Suppressor macrophage treated with lipopolysaccharide for 1 hour (primary cell): ENCODE measurements at regions not wholly inside any gene's neighbourhood (a gene's known extent, or its start where the extent isn't known, plus 50 kb on each side); places are given as distances from the start of the nearest gene placed in this dataset.
"Not testable (repeated sequence)": the region's sequence is repeated elsewhere in the genome, so short reads cannot be mapped to it uniquely, and the experiment has no call there.

Experiments used
- DNase-seq, 3 donors: peaks; one replicate each; pipeline ENCODE4 v3.0.0-alpha.2; 2020 to 2022

DNA sequence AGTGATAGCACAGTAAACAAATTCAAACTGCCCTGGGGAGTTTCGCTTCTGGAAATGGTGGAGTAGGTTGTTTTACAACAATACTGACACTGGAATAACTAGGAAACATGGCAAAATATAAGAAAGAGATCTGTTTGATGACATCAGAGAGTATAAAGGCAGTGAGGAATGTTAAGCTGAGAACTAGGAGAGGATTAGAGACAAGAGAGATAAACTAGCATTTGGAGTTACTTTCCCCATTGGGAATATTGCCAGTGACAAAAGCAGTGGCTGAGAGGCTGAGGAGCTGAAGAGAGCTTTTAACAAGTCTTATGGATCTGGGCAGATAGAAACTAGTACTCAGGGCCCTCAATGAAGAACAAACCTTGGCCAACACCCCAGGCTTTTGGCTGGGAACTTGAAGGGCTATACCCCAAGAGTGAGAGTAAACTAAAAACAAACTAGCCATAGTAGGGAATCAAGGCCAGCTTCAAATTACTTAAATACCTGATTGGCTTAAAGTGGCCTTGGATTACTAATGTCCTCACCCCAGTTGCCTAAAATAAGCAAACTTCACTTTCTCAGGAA, 280.4 kb downstream of the KLF13 start:
- DNase-seq, result no peak

DNA sequence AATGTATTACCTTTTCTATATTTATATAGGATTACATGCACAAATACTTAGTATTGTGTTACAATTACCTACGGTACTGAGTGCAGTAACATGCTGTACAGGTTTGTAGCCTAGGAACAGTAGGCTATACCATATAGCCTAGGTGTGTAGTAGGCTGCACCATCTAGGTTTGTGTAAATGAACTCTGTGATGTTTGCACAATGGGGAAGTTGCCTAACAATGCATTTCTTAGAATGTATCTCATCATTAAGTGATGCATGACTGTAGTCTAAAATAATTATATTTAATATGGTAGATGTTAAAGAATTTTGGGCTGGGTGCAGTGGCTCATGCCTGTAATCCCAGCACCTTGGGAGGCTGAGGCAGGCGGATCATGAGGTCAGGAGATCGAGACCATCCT, 281.0 kb downstream of the KLF13 start:
- DNase-seq, result peak in 1 of 3 donors; percentile 9

GRCh38 chr15:31609258-31609681, 282.6 kb downstream of the KLF13 start:
- DNase-seq, result peak; percentile 47 to 64 (median 47)

GRCh38 chr15:31609906-31610305, 283.3 kb downstream of the KLF13 start:
- DNase-seq, result peak in 2 of 3 donors; percentile 4 to 7

- no peak for DNase-seq
Observed at GRCh38 chr15:31615643-31616415, 289.2 kb downstream of the KLF13 start.

DNA sequence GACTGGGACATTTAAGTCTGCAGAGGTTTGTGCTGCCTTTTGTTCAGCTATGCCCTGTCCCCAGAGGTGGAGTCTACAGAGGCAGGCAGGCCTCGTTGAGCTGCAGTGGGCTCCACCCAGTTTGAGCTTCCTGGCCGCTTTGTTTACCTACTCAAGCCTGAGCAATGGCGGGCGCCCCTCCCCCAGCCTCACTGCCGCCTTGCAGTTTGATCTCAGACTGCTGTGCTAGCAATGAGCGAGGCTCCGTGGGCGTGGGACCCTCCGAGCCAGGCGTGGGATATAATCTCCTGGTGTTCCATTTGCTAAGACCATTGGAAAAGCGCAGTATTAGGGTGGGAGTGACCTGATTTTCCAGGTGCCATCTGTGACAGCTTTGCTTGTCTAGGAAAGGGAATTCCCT, 296.7 kb downstream of the KLF13 start:
- DNase-seq, result not testable (repeated sequence)

- not testable (repeated sequence) for DNase-seq
Observed at GRCh38 chr15:31624115-31624514, 297.5 kb downstream of the KLF13 start.

DNA sequence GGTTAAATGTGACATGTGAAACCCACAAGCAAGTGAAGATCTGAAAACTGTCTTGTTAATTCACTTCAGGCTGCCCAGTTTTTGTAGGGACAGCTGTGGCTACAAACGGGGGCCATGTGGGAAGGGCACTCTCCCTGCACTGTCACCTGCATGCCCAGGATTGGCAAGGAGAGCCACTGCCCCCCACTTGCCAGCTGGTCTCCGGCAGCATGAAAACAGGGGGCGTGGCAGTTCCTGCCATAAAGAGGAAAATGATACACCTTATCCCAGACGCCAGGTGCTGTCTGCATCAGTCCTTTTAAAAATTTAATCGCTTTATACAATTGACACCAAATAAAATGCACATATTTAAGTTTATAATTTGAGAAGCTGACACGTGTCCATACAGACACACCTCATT, 309.1 kb downstream of the KLF13 start:
- DNase-seq, result not testable (repeated sequence)

DNA sequence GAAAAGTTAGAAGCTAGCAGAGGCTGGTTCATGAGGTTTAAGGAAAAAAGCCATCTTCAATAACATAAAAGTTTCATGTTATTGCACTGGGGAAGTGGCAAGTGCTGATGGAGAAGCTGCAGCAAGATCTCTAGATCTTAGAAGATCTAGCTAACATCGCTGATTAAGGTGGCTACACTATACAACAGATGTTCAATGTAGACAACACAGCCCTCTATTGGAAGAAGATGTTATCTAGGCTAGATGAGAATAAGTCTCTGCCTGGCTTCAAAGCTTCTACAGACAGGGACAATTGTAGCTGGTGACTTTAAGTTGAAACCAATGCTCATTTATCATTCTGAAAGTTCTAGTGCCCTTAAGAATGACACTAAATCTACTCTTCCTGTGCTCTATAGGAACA, 310.3 kb downstream of the KLF13 start:
- DNase-seq, result not testable (repeated sequence)

DNA sequence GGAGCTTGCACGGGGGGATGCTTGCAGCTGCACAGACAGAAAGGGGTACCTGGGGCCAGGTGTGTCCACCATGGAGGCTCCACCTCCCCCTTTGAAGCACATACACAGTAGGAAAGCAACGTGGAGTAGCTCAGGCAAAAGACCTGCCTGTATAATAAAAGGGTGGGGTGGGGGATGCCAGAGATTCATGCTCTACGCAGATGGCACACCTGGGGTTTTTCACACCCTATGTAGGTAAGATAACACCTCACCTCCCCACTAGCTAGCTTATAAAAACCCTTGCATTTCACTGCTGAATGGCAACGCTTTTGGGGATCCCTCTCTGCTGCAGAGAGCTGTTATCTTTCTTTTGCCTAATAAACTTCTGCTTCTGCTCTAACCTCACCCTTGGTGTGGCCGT, 317.3 kb downstream of the KLF13 start:
- DNase-seq, result not testable (repeated sequence)

DNA sequence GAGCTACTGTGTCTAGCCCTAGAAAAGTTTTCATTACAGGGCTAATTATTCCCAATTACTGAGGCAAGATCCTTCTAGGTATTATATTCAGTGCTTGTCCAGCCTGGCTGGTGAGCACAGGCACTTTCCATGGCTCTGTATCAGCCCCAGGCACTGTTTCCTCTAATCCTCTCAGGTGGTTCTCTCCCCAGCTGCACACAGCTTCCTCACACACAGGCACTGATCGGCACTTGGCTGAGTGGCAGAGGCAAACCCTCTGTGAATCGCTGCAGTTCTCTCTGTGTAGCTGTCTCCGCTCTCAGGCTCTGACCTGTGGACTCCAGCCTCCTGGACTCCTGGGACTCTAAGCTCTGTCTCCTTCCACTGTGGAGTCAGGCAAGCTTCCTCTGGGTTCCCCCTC, 318.1 kb downstream of the KLF13 start:
- not testable (repeated sequence) for DNase-seq

GRCh38 chr15:31647337-31647826, 320.7 kb downstream of the KLF13 start:
- DNase-seq, result peak; percentile 27 to 36 (median 30)

DNA sequence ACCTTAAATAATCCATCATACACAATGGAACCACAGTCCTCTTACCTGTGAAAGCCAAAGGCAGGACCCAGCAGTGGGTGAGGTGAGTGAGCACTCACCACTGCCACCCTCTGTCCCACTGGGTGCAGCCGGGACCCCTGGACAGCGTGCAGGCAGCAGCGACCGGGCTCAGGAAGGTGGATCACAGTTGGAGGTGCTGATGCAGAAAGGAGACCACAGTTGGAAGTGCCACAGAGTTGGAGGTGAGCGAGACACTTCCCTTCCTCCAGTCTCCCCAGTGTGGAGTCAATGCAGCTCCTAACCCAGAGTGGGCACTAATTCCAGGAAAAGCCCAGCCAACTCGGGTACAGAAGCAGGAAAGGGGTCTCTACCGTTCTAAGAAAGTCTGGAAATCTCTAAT, 323.0 kb downstream of the KLF13 start:
- not testable (repeated sequence) for DNase-seq

GRCh38 chr15:31650055-31650701, 323.5 kb downstream of the KLF13 start:
- not testable (repeated sequence) for DNase-seq

DNA sequence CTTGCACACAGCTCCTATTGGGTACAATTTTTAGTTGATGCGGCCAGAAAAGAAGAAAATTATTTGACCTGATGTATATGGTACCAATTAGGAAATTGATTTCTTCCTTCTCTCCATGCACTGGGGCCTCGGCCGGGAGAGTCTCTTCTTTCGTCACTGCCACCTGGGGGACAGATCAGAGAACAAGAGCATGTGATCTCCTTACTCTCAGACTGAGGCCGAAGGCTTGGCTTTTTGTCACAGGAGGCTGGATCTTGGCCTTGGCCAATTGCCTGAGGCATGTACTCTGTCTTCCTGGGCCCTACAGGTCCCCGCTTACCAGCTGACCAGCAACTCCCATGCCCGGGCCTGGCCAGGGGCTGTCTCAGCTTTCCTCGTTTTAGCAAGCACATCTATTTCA, 330.3 kb downstream of the KLF13 start:
- DNase-seq, result not testable (repeated sequence)

- no peak for DNase-seq
Observed at GRCh38 chr15:31660816-31661215, 334.2 kb downstream of the KLF13 start.

DNA sequence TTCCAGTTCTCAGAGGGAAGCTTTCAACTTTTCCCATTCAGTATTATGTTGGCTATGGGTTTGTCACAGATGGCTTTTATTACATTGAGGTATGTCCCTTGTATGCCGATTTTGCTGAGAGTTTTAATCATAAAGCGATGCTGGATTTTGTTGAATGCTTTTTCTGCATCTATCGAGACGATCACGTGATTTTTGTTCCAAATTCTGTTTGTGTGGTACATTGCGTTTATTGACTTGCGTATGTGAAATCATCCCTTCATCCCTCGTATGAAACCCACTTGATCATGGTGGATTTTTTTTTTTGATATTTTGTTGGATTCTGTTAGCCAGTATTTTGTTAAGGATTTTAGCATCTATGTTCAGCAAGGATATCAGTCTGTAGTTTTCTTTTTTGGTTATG, 339.1 kb downstream of the KLF13 start:
- not testable (repeated sequence) for DNase-seq

GRCh38 chr15:31669158-31669908, 342.7 kb downstream of the KLF13 start:
- DNase-seq, result not testable (repeated sequence)

- not testable (repeated sequence) for DNase-seq
Observed at GRCh38 chr15:31673263-31673662, 346.6 kb downstream of the KLF13 start.

DNA sequence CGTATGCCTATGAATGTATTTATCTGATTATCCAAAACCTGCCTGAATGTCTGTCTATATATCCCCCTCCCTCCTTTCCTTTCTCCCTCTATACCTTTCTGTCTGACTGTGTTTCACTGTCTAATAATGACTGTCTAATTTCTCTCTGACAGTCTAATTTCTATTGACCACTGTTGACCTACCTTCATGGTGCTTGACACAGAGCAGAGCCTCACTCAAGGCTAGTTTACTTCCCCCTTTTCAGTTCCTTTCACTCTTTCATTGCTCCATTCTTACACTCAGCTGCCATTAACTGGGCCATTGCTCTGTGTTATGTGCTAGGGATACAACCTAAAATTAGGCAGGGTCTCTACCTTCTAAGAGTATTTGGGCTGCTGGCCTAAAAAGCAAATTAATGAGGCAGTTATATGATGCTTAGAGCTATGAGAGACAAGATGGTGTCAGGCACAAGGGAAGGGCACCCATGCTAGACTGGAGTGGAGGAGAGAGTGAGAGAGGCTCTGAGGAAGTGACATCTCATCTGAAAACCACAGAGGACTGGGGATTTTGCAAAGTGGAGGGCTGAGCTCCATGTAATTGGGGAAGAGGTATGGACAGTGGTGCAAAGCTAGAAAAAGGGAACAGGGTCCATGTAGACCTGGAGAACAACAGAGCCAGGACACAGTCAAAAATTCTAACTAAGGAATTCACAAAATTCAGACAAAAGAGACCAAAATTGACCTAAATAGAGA, 348.6 kb upstream of the CHRNA7 start:
- peak in 1 of 3 donors; percentile 0 for DNase-seq

DNA sequence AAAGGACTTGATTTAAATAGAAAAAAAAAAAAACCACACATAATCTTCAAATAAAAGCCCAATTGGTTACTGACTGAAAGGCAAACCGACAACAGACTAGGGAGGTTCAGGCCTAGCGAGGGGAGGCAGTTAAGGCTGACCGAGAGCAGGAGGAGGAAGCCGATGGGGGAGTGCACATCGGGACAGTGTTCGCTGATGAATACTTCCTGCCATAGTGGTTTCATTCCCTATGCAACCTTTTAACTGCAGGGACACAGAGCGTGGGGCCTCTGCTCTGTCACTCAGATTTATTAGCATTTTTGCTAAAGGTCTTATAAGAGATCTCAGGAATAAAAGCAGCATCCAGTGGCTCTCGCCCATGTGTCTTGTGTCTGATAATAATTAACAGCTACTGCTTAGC, 343.2 kb upstream of the CHRNA7 start:
- DNase-seq, result not testable (repeated sequence)

- DNase-seq, result not testable (repeated sequence)
Observed at GRCh38 chr15:31696509-31696908, 333.8 kb upstream of the CHRNA7 start.
